Transverse colon (tissue), 4 donors: ENCODE measurements at regions not wholly inside any gene's neighbourhood (a gene's known extent, or its start where the extent isn't known, plus 50 kb on each side); places are given as distances from the start of the nearest gene placed in this dataset.

Experiments used
- POLR2A ChIP-seq: fragments of 450-650 bp; IDR thresholded peaks from one replicate; pipeline ENCODE4 v1.6.1; 2016; ENCODE audit warnings: antibody characterized with exemption, mild to moderate bottlenecking, moderate library complexity
- POLR2AphosphoS5 ChIP-seq, 3 donors: sonication (generic); formaldehyde crosslinking; IDR thresholded peaks; one replicate each; pipeline ENCODE4 v1.6.1; 2016; ENCODE audit warnings: antibody characterized with exemption in 3 of 3
- TF ChIP-seq, protein P1 (sequence below), 5 experiments: fragments of 200-600 bp in 3 of 5; fragments of 450-650 bp in 2 of 5; sonication (generic) in 3 of 5; IDR thresholded peaks; 1 replicate in 2 of 5; 2 replicates in 3 of 5; pipeline ENCODE4 v1.5.1; 2016 to 2017; ENCODE audit warnings: antibody characterized with exemption in 5 of 5, inconsistent platforms in 3 of 5, mild to moderate bottlenecking in 2 of 5, moderate library complexity in 1 of 5

DNA sequence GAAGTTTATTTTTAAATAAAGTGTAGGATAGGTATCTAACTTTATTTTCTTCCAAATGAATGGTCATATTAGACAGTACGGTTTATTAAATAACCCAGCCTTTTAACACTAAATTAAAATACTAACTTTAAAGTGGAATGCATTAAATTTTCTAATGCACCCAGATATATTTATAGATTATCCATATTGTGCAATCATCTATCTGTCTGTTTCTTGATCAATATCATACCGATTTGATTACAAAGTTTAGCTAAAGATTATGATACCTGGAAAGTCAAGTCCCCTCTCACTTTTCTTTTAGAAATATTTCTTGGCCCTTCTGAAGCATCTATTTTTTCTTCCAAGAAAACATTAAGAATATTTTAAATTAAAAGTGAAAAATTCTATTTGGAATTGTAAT is 124.3 kb upstream of the PDE5A start:
- TF ChIP-seq, protein P1, sequence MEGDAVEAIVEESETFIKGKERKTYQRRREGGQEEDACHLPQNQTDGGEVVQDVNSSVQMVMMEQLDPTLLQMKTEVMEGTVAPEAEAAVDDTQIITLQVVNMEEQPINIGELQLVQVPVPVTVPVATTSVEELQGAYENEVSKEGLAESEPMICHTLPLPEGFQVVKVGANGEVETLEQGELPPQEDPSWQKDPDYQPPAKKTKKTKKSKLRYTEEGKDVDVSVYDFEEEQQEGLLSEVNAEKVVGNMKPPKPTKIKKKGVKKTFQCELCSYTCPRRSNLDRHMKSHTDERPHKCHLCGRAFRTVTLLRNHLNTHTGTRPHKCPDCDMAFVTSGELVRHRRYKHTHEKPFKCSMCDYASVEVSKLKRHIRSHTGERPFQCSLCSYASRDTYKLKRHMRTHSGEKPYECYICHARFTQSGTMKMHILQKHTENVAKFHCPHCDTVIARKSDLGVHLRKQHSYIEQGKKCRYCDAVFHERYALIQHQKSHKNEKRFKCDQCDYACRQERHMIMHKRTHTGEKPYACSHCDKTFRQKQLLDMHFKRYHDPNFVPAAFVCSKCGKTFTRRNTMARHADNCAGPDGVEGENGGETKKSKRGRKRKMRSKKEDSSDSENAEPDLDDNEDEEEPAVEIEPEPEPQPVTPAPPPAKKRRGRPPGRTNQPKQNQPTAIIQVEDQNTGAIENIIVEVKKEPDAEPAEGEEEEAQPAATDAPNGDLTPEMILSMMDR (IDR thresholded peaks at IDR 0.05), result no peak
- no peak for TF ChIP-seq POLR2AphosphoS5 (IDR thresholded peaks at IDR 0.05)
- no peak for TF ChIP-seq POLR2A
